AG10803 (cell line): ENCODE measurements at regions not wholly inside any gene's neighbourhood (a gene's known extent, or its start where the extent isn't known, plus 50 kb on each side); places are given as distances from the start of the nearest gene placed in this dataset.

Source experiments
- DNase-seq: peaks from one replicate; pipeline ENCODE4 v3.0.0; 2010; ENCODE audit warnings: low read depth
- H3K4me3 ChIP-seq: 2 replicates; pipeline ENCODE4 v1.5.1; 2011; ENCODE audit warnings: mild to moderate bottlenecking, low read length, control low read depth
- CTCF ChIP-seq: conservative IDR thresholded peaks from 2 replicates; pipeline ENCODE4 v1.5.1; 2011; ENCODE audit warnings: mild to moderate bottlenecking, low read length, control low read depth, inconsistent platforms

- peak; percentile 5 for DNase-seq
- TF ChIP-seq CTCF: no peak; the same call in 1 of the 2 replicates
- no peak overlapping the region for H3K4me3 ChIP-seq
These were observed 424.9 kb upstream of the ZNF385D start for GRCh38 chr3:22175947-22176346.

GRCh38 chr3:22176911-22177310 lies 425.9 kb upstream of the ZNF385D start:
- no peak for TF ChIP-seq CTCF
- no peak overlapping the region for H3K4me3 ChIP-seq
- no peak for DNase-seq

GRCh38 chr3:22189616-22190015 lies 438.6 kb upstream of the ZNF385D start:
- no peak for DNase-seq
- TF ChIP-seq CTCF: no peak
- H3K4me3 ChIP-seq: no peak overlapping the region

- no peak for DNase-seq
- H3K4me3 ChIP-seq: no peak overlapping the region
- no peak for TF ChIP-seq CTCF
These were observed 448.1 kb upstream of the ZNF385D start for GRCh38 chr3:22199095-22199494.

GRCh38 chr3:22208844-22209243 lies 457.8 kb upstream of the ZNF385D start:
- TF ChIP-seq CTCF: no peak
- no peak overlapping the region for H3K4me3 ChIP-seq
- DNase-seq: no peak

- no peak for DNase-seq
- no peak for TF ChIP-seq CTCF
- H3K4me3 ChIP-seq: no peak overlapping the region
These were observed 458.6 kb upstream of the ZNF385D start for GRCh38 chr3:22209578-22209977.

GRCh38 chr3:22210693-22211092 lies 459.7 kb upstream of the ZNF385D start:
- TF ChIP-seq CTCF: no peak
- H3K4me3 ChIP-seq: no peak overlapping the region

More at GRCh38 chr3:22210693-22211092, 459.7 kb upstream of the ZNF385D start:
- DNase-seq: no peak
